CD14-positive monocyte (primary cell): ENCODE measurements at regions not wholly inside any gene's neighbourhood (a gene's known extent, or its start where the extent isn't known, plus 50 kb on each side); places are given as distances from the start of the nearest gene placed in this dataset.
"Not testable (repeated sequence)": the region's sequence is repeated elsewhere in the genome, so short reads cannot be mapped to it uniquely, and the experiment has no call there.

Experiments
- DNase-seq, 3 donors: peaks; one replicate each; pipeline ENCODE4 v3.0.0-alpha.2; 2011 to 2022
- H2AFZ ChIP-seq: 2 replicates; pipeline ENCODE4 v1.6.0; 2012; ENCODE audit warnings: mild to moderate bottlenecking, low read depth, low read length, inconsistent platforms; ENCODE audit not compliant: insufficient read depth, poor library complexity, severe bottlenecking
- H3K27ac ChIP-seq, 2 donors: 1 replicate in 1 of 2; 2 replicates in 1 of 2; pipeline ENCODE4 v1.5.1; 2012 to 2013; ENCODE audit warnings: low read length in 2 of 2, control low read depth in 1 of 2, inconsistent platforms in 1 of 2, low read depth in 1 of 2, mild to moderate bottlenecking in 1 of 2
- H3K27me3 ChIP-seq, 2 donors: one replicate each; pipeline versions ENCODE4 v1.6.0 to v1.6.1; 2011 to 2013; ENCODE audit warnings: low read length in 2 of 2; ENCODE audit not compliant: control insufficient read depth in 2 of 2, insufficient read depth in 2 of 2
- H3K36me3 ChIP-seq, 2 donors: replicated peaks in 1 of 2; 1 replicate in 1 of 2; 2 replicates in 1 of 2; pipeline versions ENCODE4 v1.5.1 to v1.6.1; 2012 to 2013; ENCODE audit warnings: low read length in 2 of 2, control low read depth in 1 of 2, inconsistent platforms in 1 of 2, mild to moderate bottlenecking in 1 of 2; ENCODE audit not compliant: insufficient read depth in 2 of 2, control insufficient read depth in 1 of 2
- H3K4me1 ChIP-seq, 2 donors: 1 replicate in 1 of 2; 2 replicates in 1 of 2; pipeline versions ENCODE4 v1.5.1 to v1.6.1; 2012 to 2013; ENCODE audit warnings: low read length in 2 of 2, control low read depth in 1 of 2, inconsistent platforms in 1 of 2, mild to moderate bottlenecking in 1 of 2, moderate library complexity in 1 of 2; ENCODE audit not compliant: insufficient read depth in 2 of 2, control insufficient read depth in 1 of 2
- H3K4me2 ChIP-seq: replicated peaks from 2 replicates; pipeline ENCODE3; 2012; ENCODE audit warnings: low read length, moderate library complexity, mild to moderate bottlenecking; ENCODE audit not compliant: poor library complexity, severe bottlenecking; ENCODE audit errors: extremely low read depth
- H3K4me3 ChIP-seq, 3 experiments: fragments of 200-600 bp in 1 of 3; sonication (generic) in 1 of 3; replicated peaks in 1 of 3; 1 replicate in 2 of 3; 2 replicates in 1 of 3; pipeline ENCODE4 v1.5.1; 2011 to 2013; ENCODE audit warnings: low read length in 3 of 3, mild to moderate bottlenecking in 3 of 3, control low read depth in 2 of 3, low read depth in 2 of 3, inconsistent platforms in 1 of 3, moderate library complexity in 1 of 3
- H3K79me2 ChIP-seq: 2 replicates; pipeline ENCODE4 v1.6.0; 2012; ENCODE audit warnings: mild to moderate bottlenecking, control low read depth, inconsistent platforms, low read length, moderate library complexity; ENCODE audit not compliant: insufficient read depth
- H3K9ac ChIP-seq: 2 replicates; pipeline ENCODE4 v1.6.0; 2017; ENCODE audit warnings: low read length, mild to moderate bottlenecking; ENCODE audit not compliant: insufficient read depth, poor library complexity, severe bottlenecking
- H3K9me3 ChIP-seq, 2 donors: replicated peaks in 1 of 2; 1 replicate in 1 of 2; 2 replicates in 1 of 2; pipeline versions ENCODE4 v1.5.1 to v1.6.1; 2012 to 2013; ENCODE audit warnings: low read length in 2 of 2, control low read depth in 1 of 2; ENCODE audit not compliant: control insufficient read depth in 1 of 2, insufficient read depth in 1 of 2
- H4K20me1 ChIP-seq: 2 replicates; pipeline ENCODE4 v1.6.0; 2012; ENCODE audit warnings: mild to moderate bottlenecking, low read length, control low read depth, moderate library complexity; ENCODE audit not compliant: insufficient read depth
- H3K27ac Mint-ChIP-seq, 7 donors: one replicate each; pipeline ENCODE4 v1.8.0; 2020; ENCODE audit warnings: mild to moderate bottlenecking in 7 of 7, mixed read lengths in 7 of 7, moderate library complexity in 6 of 7, inconsistent platforms in 2 of 7
- H3K27me3 Mint-ChIP-seq, 3 donors: one replicate each; pipeline ENCODE4 v1.8.0; 2021 to 2022; ENCODE audit warnings: low read depth in 3 of 3, mild to moderate bottlenecking in 3 of 3, mixed read lengths in 3 of 3, moderate library complexity in 3 of 3, inconsistent platforms in 1 of 3
- H3K36me3 Mint-ChIP-seq, 2 donors: one replicate each; pipeline ENCODE4 v1.8.0; 2020; ENCODE audit warnings: mixed read lengths in 2 of 2, inconsistent platforms in 1 of 2, mild to moderate bottlenecking in 1 of 2
- H3K4me1 Mint-ChIP-seq: one replicate; pipeline ENCODE4 v1.8.0; 2020; ENCODE audit warnings: mild to moderate bottlenecking, mixed read lengths
- H3K4me3 Mint-ChIP-seq, 2 donors: one replicate each; pipeline ENCODE4 v1.8.0; 2020; ENCODE audit warnings: mild to moderate bottlenecking in 2 of 2, mixed read lengths in 2 of 2, moderate library complexity in 1 of 2
- H3K9me3 Mint-ChIP-seq, 7 donors: one replicate each; pipeline ENCODE4 v1.8.0; 2020 to 2022; ENCODE audit warnings: mixed read lengths in 7 of 7, mild to moderate bottlenecking in 6 of 7, moderate library complexity in 6 of 7, inconsistent platforms in 2 of 7
- WGBS: methylation state at CpG from one replicate; pipeline ENCODE4 v1.1.5; 2013; ENCODE audit warnings: missing lambda C conversion rate; ENCODE audit not compliant: insufficient coverage; 5-methylcytosine and 5-hydroxymethylcytosine counted together
- intact Hi-C, 2 donors: fragments of 100-400 bp; cut with micrococcal nuclease; formaldehyde crosslinking; loops; one replicate each; pipeline versions ENCODE4 v1.15.0 to v1.15.1; 2023
- TF ChIP-seq, protein P1 (sequence below): fragments of 200-600 bp; IDR thresholded peaks from one replicate; pipeline ENCODE4 v1.8.0; 2022; ENCODE audit warnings: antibody characterized with exemption, mild to moderate bottlenecking

DNA sequence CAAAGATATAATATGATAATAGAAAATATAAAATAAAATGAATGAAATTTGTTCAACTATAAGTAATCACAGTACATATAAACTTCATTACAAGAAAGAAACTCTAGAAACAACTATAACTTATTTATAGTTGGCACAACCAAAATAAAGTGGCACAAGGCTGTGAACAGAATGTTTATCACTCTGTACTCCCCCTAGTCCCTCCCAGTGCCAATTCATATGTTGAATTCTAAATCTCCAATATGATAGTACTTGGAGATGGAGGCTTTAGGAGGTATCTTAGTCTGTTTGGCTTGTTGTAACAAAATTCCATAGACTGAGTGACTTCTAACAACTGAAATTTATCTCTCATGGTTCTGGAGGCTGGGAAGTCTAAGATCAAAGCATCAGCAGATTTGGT is 145.0 kb upstream of the TMEM229A start:
- Mint-ChIP-seq H3K27ac (no peak overlapping the region), H3K9me3 (peaks cover 0 to 13% (median 0%) of the 10 kb centered on the region in 7 donors), H3K4me3 (no peak overlapping the region)

DNA sequence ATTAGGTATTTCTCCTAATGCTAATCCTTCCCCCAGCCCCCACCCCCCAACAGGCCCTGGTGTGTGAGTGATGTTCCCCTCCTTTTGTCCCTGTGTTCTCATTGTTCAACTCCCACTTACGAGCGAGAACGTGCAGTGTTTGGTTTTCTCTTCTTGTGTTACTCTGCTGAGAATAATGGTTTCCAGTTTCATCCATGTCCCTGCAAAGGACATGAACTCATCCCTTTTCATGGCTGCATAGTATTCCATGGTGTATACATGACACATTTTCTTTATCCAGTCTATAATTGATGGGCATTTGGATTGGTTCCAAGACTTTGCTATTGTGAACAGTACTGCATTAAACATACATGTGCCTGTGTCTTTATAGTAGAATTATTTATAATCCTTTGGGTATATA is 138.9 kb upstream of the TMEM229A start:
- H3K4me1 ChIP-seq, H3K9me3 Mint-ChIP-seq, H4K20me1 ChIP-seq, H3K36me3 ChIP-seq, H3K9ac ChIP-seq, H3K4me3 Mint-ChIP-seq, H3K4me2 ChIP-seq, H3K27ac Mint-ChIP-seq, H3K27me3 Mint-ChIP-seq, H3K27me3 ChIP-seq, H3K4me3 ChIP-seq, intact Hi-C loops, H3K27ac ChIP-seq, H3K79me2 ChIP-seq, H2AFZ ChIP-seq, H3K36me3 Mint-ChIP-seq, H3K4me1 Mint-ChIP-seq, H3K9me3 ChIP-seq, DNase-seq: not testable (repeated sequence)
- WGBS: no CpG with 5 or more reads among the region's 3 CpGs

More for the DNA sequence above, 145.0 kb upstream of the TMEM229A start:
- H3K27ac ChIP-seq: no peak overlapping the region
- Mint-ChIP-seq H3K4me1 (no peaks in the 10 kb centered on the region), H3K27me3 (no peaks in the 10 kb centered on the region), H3K36me3 (no peaks in the 10 kb centered on the region)
- H3K4me3 ChIP-seq: no peak overlapping the region
- TF ChIP-seq, protein P1, sequence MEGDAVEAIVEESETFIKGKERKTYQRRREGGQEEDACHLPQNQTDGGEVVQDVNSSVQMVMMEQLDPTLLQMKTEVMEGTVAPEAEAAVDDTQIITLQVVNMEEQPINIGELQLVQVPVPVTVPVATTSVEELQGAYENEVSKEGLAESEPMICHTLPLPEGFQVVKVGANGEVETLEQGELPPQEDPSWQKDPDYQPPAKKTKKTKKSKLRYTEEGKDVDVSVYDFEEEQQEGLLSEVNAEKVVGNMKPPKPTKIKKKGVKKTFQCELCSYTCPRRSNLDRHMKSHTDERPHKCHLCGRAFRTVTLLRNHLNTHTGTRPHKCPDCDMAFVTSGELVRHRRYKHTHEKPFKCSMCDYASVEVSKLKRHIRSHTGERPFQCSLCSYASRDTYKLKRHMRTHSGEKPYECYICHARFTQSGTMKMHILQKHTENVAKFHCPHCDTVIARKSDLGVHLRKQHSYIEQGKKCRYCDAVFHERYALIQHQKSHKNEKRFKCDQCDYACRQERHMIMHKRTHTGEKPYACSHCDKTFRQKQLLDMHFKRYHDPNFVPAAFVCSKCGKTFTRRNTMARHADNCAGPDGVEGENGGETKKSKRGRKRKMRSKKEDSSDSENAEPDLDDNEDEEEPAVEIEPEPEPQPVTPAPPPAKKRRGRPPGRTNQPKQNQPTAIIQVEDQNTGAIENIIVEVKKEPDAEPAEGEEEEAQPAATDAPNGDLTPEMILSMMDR: no peak
- H2AFZ ChIP-seq: no peak overlapping the region
- no peak overlapping the region for H3K9ac ChIP-seq
- intact Hi-C loops: no loop called here
- no peaks in the 10 kb centered on the region for H3K4me1 ChIP-seq
- no peaks in the 10 kb centered on the region for H4K20me1 ChIP-seq
- no peaks in the 10 kb centered on the region for H3K9me3 ChIP-seq
- H3K79me2 ChIP-seq: no peaks in the 10 kb centered on the region
- DNase-seq: no peak
- H3K27me3 ChIP-seq: no peaks in the 10 kb centered on the region
- no peaks in the 10 kb centered on the region for H3K36me3 ChIP-seq
- no peak overlapping the region for H3K4me2 ChIP-seq
